Smooth muscle cell (in vitro differentiated cells): ENCODE measurements at regions not wholly inside any gene's neighbourhood (a gene's known extent, or its start where the extent isn't known, plus 50 kb on each side); places are given as distances from the start of the nearest gene placed in this dataset.

ENCODE experiments used
- DNase-seq: peaks from one replicate; lab custom pipeline; 2025; ENCODE audit not compliant: unreplicated experiment; lab: John Stamatoyannopoulos, UW
- H2AFZ ChIP-seq: fragments of 200-600 bp; sonication (generic); 2 replicates; pipeline ENCODE4 v1.6.0; 2016; ENCODE audit warnings: antibody characterized with exemption, low read depth, mild to moderate bottlenecking
- H3F3A ChIP-seq: fragments of 200-600 bp; sonication (generic); 2 replicates; pipeline ENCODE4 v1.6.0; 2017; ENCODE audit warnings: antibody characterized with exemption, low read depth
- H3K27ac ChIP-seq: fragments of 200-600 bp; sonication (generic); 2 replicates; pipeline ENCODE4 v1.5.1; 2016; ENCODE audit warnings: low read depth, mild to moderate bottlenecking
- H3K27me3 ChIP-seq: fragments of 200-600 bp; sonication (generic); 2 replicates; pipeline ENCODE4 v1.6.1; 2016; ENCODE audit warnings: low read depth, mild to moderate bottlenecking
- H3K36me3 ChIP-seq: fragments of 200-600 bp; sonication (generic); 2 replicates; pipeline ENCODE4 v1.5.1; 2016; ENCODE audit warnings: low read depth
- H3K4me1 ChIP-seq: fragments of 200-600 bp; sonication (generic); 2 replicates; pipeline ENCODE4 v1.5.1; 2016; ENCODE audit warnings: low read depth
- H3K4me2 ChIP-seq: fragments of 200-600 bp; sonication (generic); 2 replicates; pipeline ENCODE4 v1.6.0; 2016; ENCODE audit warnings: mild to moderate bottlenecking
- H3K4me3 ChIP-seq: fragments of 200-600 bp; sonication (generic); 2 replicates; pipeline ENCODE4 v1.5.1; 2016; ENCODE audit warnings: mild to moderate bottlenecking
- H3K79me2 ChIP-seq: fragments of 200-600 bp; sonication (generic); 2 replicates; pipeline ENCODE4 v1.6.0; 2016; ENCODE audit warnings: low read depth, mild to moderate bottlenecking
- H3K9ac ChIP-seq: fragments of 200-600 bp; sonication (generic); 2 replicates; pipeline ENCODE4 v1.6.0; 2016; ENCODE audit warnings: low read depth
- H3K9me3 ChIP-seq: fragments of 200-600 bp; sonication (generic); replicated peaks from 2 replicates; pipeline ENCODE4 v1.5.1; 2016; ENCODE audit warnings: low read depth
- H4K20me1 ChIP-seq: fragments of 200-600 bp; sonication (generic); 2 replicates; pipeline ENCODE4 v1.6.0; 2016; ENCODE audit warnings: low read depth
- CTCF ChIP-seq: fragments of 200-600 bp; sonication (generic); IDR thresholded peaks from 2 replicates; pipeline ENCODE4 v1.5.1; 2017; ENCODE audit warnings: borderline replicate concordance, mild to moderate bottlenecking, antibody characterized with exemption; ENCODE audit not compliant: insufficient read depth, poor library complexity, severe bottlenecking
- WGBS: methylation state at CpG from one replicate; pipeline ENCODE4 v1.1.7; 2016; ENCODE audit warnings: low lambda C conversion rate; 5-methylcytosine and 5-hydroxymethylcytosine counted together

- H3K9me3 ChIP-seq: no peaks in the 10 kb centered on the region
- no peak overlapping the region for H3K27ac ChIP-seq
- H3K4me2 ChIP-seq: no peak overlapping the region
- H3K36me3 ChIP-seq: no peaks in the 10 kb centered on the region
- H2AFZ ChIP-seq: no peak overlapping the region
- TF ChIP-seq CTCF: no peak
- DNase-seq: no peak
- no peaks in the 10 kb centered on the region for H4K20me1 ChIP-seq
- H3K4me3 ChIP-seq: no peak overlapping the region
- no peaks in the 10 kb centered on the region for H3F3A ChIP-seq
- no peaks in the 10 kb centered on the region for H3K27me3 ChIP-seq
- WGBS: 90% methylated on average over 7 of the region's 7 CpGs
- no peak overlapping the region for H3K9ac ChIP-seq
- no peaks in the 10 kb centered on the region for H3K4me1 ChIP-seq
- no peaks in the 10 kb centered on the region for H3K79me2 ChIP-seq
Measured at GRCh38 chr5:120866997-120867396, 402.9 kb downstream of the PRR16 start.

- H4K20me1 ChIP-seq: no peaks in the 10 kb centered on the region
- no peaks in the 10 kb centered on the region for H3K4me1 ChIP-seq
- H3K27ac ChIP-seq: no peak overlapping the region
- H3K79me2 ChIP-seq: no peaks in the 10 kb centered on the region
- no peak overlapping the region for H2AFZ ChIP-seq
- TF ChIP-seq CTCF: no peak
- no peak for DNase-seq
- H3K4me3 ChIP-seq: no peak overlapping the region
- no peaks in the 10 kb centered on the region for H3K9me3 ChIP-seq
- no peak overlapping the region for H3K4me2 ChIP-seq
- no peak overlapping the region for H3K9ac ChIP-seq
- no peaks in the 10 kb centered on the region for H3F3A ChIP-seq
- WGBS: 86% methylated on average over 1 of the region's 1 CpG
- H3K27me3 ChIP-seq: no peaks in the 10 kb centered on the region
- no peaks in the 10 kb centered on the region for H3K36me3 ChIP-seq
Measured at GRCh38 chr5:120869831-120870230, 405.7 kb downstream of the PRR16 start.

GRCh38 chr5:120872297-120872696 lies 408.2 kb downstream of the PRR16 start:
- no peaks in the 10 kb centered on the region for H3K36me3 ChIP-seq
- no peak overlapping the region for H2AFZ ChIP-seq
- DNase-seq: no peak
- no peak overlapping the region for H3K9ac ChIP-seq
- H3K4me1 ChIP-seq: no peaks in the 10 kb centered on the region
- H3K4me2 ChIP-seq: no peak overlapping the region
- H3K79me2 ChIP-seq: no peaks in the 10 kb centered on the region
- WGBS: 88% methylated on average over 2 of the region's 2 CpGs
- H3K27ac ChIP-seq: no peak overlapping the region
- H3K27me3 ChIP-seq: no peaks in the 10 kb centered on the region
- H3K9me3 ChIP-seq: no peaks in the 10 kb centered on the region
- no peak for TF ChIP-seq CTCF
- H3K4me3 ChIP-seq: no peak overlapping the region
- no peaks in the 10 kb centered on the region for H4K20me1 ChIP-seq
- no peaks in the 10 kb centered on the region for H3F3A ChIP-seq

- WGBS: 74% methylated on average over 1 of the region's 1 CpG
- H4K20me1 ChIP-seq: no peaks in the 10 kb centered on the region
- TF ChIP-seq CTCF: no peak
Measured at GRCh38 chr5:120873083-120873482, 409.0 kb downstream of the PRR16 start.

More at GRCh38 chr5:120873083-120873482, 409.0 kb downstream of the PRR16 start:
- Histone ChIP-seq H3K36me3 (no peaks in the 10 kb centered on the region), H3K27me3 (no peaks in the 10 kb centered on the region), H3K79me2 (no peaks in the 10 kb centered on the region), H3K9ac (no peak overlapping the region), H3K9me3 (no peaks in the 10 kb centered on the region), H3F3A (no peaks in the 10 kb centered on the region), H2AFZ (no peak overlapping the region), H3K4me1 (no peaks in the 10 kb centered on the region), H3K27ac (no peak overlapping the region), H3K4me2 (no peak overlapping the region), H3K4me3 (no peak overlapping the region)
- no peak for DNase-seq
